ENCODE measurements at regions not wholly inside any gene's neighbourhood (a gene's known extent, or its start where the extent isn't known, plus 50 kb on each side); places are given as distances from the start of the nearest gene placed in this dataset.

GRCh38 chr21:33149181-33149580, 79.2 kb downstream of the OLIG1 start:
- TF ChIP-seq EZH2 (IDR thresholded peaks at IDR 0.05; ENCODE audit: insufficient read depth, poor library complexity, severe bottlenecking) (no peak), EZH2phosphoT487 (IDR thresholded peaks at IDR 0.05; ENCODE audit: insufficient read depth, low read depth) (no peak)
